Heart left ventricle (tissue), 16 donors: ENCODE measurements at regions not wholly inside any gene's neighbourhood (a gene's known extent, or its start where the extent isn't known, plus 50 kb on each side); places are given as distances from the start of the nearest gene placed in this dataset.

ENCODE experiments used
- ATAC-seq, 4 donors: fragments of 200-7000 bp; cut with Tn5 transposase; one replicate each; pipeline ENCODE4 v1.9.1; 2020 to 2022; ENCODE audit warnings: moderate library complexity in 4 of 4, mild to moderate bottlenecking in 3 of 4, moderate number of reproducible peaks in 1 of 4
- DNase-seq, 5 donors: peaks; one replicate each; pipeline ENCODE4 v3.0.0-alpha.2; 2020
- H3K27ac ChIP-seq, 12 donors: fragments of 200-600 bp; sonication (generic) in 4 of 12; one replicate each; pipeline versions ENCODE4 v1.5.0 to v1.8.0; 2016 to 2022; ENCODE audit warnings: mild to moderate bottlenecking in 2 of 12
- H3K27me3 ChIP-seq, 9 donors: fragments of 200-600 bp; sonication (generic) in 2 of 9; one replicate each; pipeline versions ENCODE4 v1.5.1 to v1.8.0; 2016 to 2022; ENCODE audit warnings: mild to moderate bottlenecking in 3 of 9
- H3K36me3 ChIP-seq, 9 donors: fragments of 200-600 bp; sonication (generic) in 2 of 9; one replicate each; pipeline versions ENCODE4 v1.5.0 to v1.8.0; 2018 to 2022; ENCODE audit warnings: mild to moderate bottlenecking in 2 of 9
- H3K4me1 ChIP-seq, 12 donors: fragments of 200-600 bp; sonication (generic) in 4 of 12; one replicate each; pipeline versions ENCODE4 v1.5.0 to v1.8.0; 2016 to 2022; ENCODE audit warnings: mild to moderate bottlenecking in 3 of 12
- H3K4me3 ChIP-seq, 12 donors: fragments of 200-600 bp; sonication (generic) in 4 of 12; one replicate each; pipeline versions ENCODE4 v1.5.0 to v1.8.0; 2017 to 2022; ENCODE audit warnings: mild to moderate bottlenecking in 9 of 12, moderate library complexity in 4 of 12
- H3K9me3 ChIP-seq, 12 donors: fragments of 200-600 bp; sonication (generic) in 4 of 12; one replicate each; pipeline versions ENCODE4 v1.5.0 to v1.8.0; 2016 to 2022; ENCODE audit warnings: mild to moderate bottlenecking in 1 of 12
- POLR2A ChIP-seq, 2 donors: fragments of 450-650 bp; IDR thresholded peaks; one replicate each; pipeline ENCODE4 v1.6.1; 2017; ENCODE audit warnings: antibody characterized with exemption in 2 of 2, mild to moderate bottlenecking in 2 of 2, moderate library complexity in 2 of 2
- WGBS, 4 donors: extraction: QIAGEN DNeasy Blood & Tissue Kit in 2 of 4; methylation state at CpG; one replicate each; pipeline versions ENCODE4 v1.1.5 to v1.1.7; 2013 to 2018; 5-methylcytosine and 5-hydroxymethylcytosine counted together
- intact Hi-C, 10 donors: fragments of 100-400 bp; cut with DNase I; formaldehyde crosslinking; loops; one replicate each; pipeline versions ENCODE4 v1.11.1 to v1.14.2; 2022
- TF ChIP-seq, protein P1 (sequence below), 12 donors: fragments of 200-600 bp; sonication (generic) in 4 of 12; IDR thresholded peaks; one replicate each; pipeline versions ENCODE4 v1.5.0 to v1.8.0; 2018 to 2022; ENCODE audit warnings: antibody characterized with exemption in 12 of 12, mild to moderate bottlenecking in 5 of 12
- donor health status: ischemic (EF 13 %, LVEDD 7.1; RV severe dilation, severe dysfunction).
- donor health status: healthy with polysubstance abuse.
- donor health status: DM: no; HTN: yes; CAD: no.
- donor health status: DM: no; HTN: no; CAD: no.
- donor health status: ischemic (EF 25% LVEDD 6.9; RV normal size, moderate dysfunction).
- donor health status: ischemic (EF 25% LVEDD 5.7; RV mildly dilated, moderate dysfunction).
- donor health status: healthy.
- donor health status: DM: yes; HTN: yes; CAD: no.
- donor health status: ischemic (EF 35%, LVEDD 5.7; RV mildly dilated, moderate dysfunction).
- donor health status: nonischemic (EF 11% LVEDD 7.7; RV severe dilation, severe dysfunction).
- donor health status: DM: yes; HTN: yes; CAD: no.
- donor health status: PGD.
- donor health status: ischemic (EF 29% LVEDD 5.4; RV normal size, mild dysfunction).
- donor health status: nonischemic (EF 23%, LVEDD 6.1; RV moderate dilation, normal function).

DNA sequence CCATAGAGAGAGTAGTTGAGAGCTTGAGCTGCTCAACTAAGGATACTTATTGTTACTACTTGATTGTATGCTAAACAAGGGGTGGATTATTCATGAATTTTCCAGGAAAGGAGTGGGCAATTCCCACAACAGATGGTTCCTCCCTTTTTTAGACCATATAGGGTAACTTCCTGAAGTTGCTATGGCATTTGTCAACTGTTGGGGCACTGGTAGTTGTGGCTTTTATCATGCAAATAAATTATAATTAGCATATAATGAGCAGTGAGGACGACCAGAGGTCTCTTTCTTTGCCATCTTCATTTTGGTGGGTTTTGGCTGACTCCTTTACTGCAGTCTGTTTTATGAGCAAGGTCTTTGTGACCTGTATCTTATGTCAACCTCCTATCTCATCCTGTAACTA lies 1403.5 kb upstream of the PABPC4L start:
- TF ChIP-seq POLR2A (IDR thresholded peaks at IDR 0.05): no peak
- TF ChIP-seq, protein P1, sequence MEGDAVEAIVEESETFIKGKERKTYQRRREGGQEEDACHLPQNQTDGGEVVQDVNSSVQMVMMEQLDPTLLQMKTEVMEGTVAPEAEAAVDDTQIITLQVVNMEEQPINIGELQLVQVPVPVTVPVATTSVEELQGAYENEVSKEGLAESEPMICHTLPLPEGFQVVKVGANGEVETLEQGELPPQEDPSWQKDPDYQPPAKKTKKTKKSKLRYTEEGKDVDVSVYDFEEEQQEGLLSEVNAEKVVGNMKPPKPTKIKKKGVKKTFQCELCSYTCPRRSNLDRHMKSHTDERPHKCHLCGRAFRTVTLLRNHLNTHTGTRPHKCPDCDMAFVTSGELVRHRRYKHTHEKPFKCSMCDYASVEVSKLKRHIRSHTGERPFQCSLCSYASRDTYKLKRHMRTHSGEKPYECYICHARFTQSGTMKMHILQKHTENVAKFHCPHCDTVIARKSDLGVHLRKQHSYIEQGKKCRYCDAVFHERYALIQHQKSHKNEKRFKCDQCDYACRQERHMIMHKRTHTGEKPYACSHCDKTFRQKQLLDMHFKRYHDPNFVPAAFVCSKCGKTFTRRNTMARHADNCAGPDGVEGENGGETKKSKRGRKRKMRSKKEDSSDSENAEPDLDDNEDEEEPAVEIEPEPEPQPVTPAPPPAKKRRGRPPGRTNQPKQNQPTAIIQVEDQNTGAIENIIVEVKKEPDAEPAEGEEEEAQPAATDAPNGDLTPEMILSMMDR (IDR thresholded peaks at IDR 0.05): no peak

GRCh38 chr4:135604531-135604930 lies 1402.9 kb upstream of the PABPC4L start:
- Histone ChIP-seq H3K27me3 (no peaks in the 10 kb centered on the region), H3K27ac (no peak overlapping the region), H3K36me3 (no peaks in the 10 kb centered on the region), H3K4me1 (no peaks in the 10 kb centered on the region), H3K4me3 (no peak overlapping the region), H3K9me3 (peaks cover 0 to 27% (median 8%) of the 10 kb centered on the region in 12 donors)
- ATAC-seq: no peak
- WGBS, 4 donors: 73 to 92% (median 83%) methylated on average over 1 of the region's 1 CpG
- no peak for TF ChIP-seq POLR2A (IDR thresholded peaks at IDR 0.05)
- TF ChIP-seq, protein P1 (IDR thresholded peaks at IDR 0.05): no peak
- no peak for DNase-seq
- intact Hi-C loops: no loop called here

More for the DNA sequence above, 1403.5 kb upstream of the PABPC4L start:
- 16 to 26% (median 21%) methylated on average over 1 of the region's 1 CpG for WGBS, 4 donors
- Histone ChIP-seq H3K4me1 (no peaks in the 10 kb centered on the region), H3K9me3 (peaks cover 0 to 21% (median 6%) of the 10 kb centered on the region in 12 donors), H3K4me3 (no peak overlapping the region), H3K36me3 (no peaks in the 10 kb centered on the region), H3K27ac (no peak overlapping the region), H3K27me3 (no peaks in the 10 kb centered on the region)
- DNase-seq (no peak), ATAC-seq (no peak)
- intact Hi-C loops: no loop called here

DNA sequence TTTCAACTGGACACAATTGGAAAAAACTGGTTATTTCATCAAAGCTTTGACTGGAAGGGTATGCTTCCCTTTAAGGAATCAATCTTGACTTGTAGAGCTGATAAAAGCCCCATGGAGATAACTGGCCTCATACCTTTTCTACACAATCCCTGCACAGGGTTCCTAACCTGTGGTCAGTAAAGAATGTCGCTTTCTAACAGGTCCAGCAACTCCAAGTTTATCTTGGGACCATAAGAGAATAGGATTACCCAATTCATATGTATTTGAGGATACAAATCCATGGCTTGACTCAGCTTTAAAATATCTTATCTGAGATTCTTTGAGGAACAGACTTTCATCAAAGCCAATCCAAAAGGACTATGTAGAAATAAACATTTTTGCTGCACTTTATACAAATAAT lies 1399.8 kb upstream of the PABPC4L start:
- intact Hi-C loops: no loop called here
- H3K4me3 ChIP-seq: no peak overlapping the region
- DNase-seq: no peak
- H3K4me1 ChIP-seq: no peaks in the 10 kb centered on the region
- no peak overlapping the region for H3K27ac ChIP-seq
- TF ChIP-seq, protein P1 (IDR thresholded peaks at IDR 0.05): no peak
- TF ChIP-seq POLR2A (IDR thresholded peaks at IDR 0.05): no peak
- H3K36me3 ChIP-seq: no peaks in the 10 kb centered on the region
- ATAC-seq: no peak
- H3K27me3 ChIP-seq: no peaks in the 10 kb centered on the region
- WGBS, 4 donors: 50 to 69% (median 57%) methylated on average over 1 of the region's 1 CpG
- H3K9me3 ChIP-seq: peaks cover 0 to 39% (median 13%) of the 10 kb centered on the region in 12 donors

DNA sequence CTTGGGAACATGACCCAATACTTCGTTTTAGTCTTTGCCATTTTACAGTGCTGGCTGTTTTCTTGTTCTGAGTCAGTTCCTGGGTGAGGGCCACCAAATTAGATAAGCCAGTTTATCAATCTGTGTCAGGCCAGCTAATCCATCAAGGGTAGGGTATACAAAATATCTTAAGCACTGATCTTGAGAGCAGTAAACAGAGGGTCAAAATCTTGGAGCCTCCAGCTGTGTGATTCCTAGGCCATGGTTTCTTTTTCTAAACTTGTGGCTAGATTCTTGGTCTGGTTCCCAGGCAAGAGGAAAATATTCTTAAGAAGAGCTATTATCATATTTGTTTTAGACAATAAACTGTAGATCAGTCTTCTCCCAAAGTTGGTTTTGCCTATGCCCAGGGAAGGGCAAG lies 1396.6 kb upstream of the PABPC4L start:
- ATAC-seq (no peak), DNase-seq (no peak)
- no peaks in the 10 kb centered on the region for H3K4me1 ChIP-seq
- no peaks in the 10 kb centered on the region for H3K27me3 ChIP-seq
- H3K4me3 ChIP-seq: no peak overlapping the region
- TF ChIP-seq, protein P1 (IDR thresholded peaks at IDR 0.05): no peak
- no peak for TF ChIP-seq POLR2A (IDR thresholded peaks at IDR 0.05)
- H3K27ac ChIP-seq: no peak overlapping the region
- H3K9me3 ChIP-seq: peaks cover 0 to 46% (median 10%) of the 10 kb centered on the region in 12 donors
- H3K36me3 ChIP-seq: no peaks in the 10 kb centered on the region
- intact Hi-C loops: no loop called here
- WGBS, 4 donors: 33 to 46% (median 40%) methylated on average over 1 of the region's 1 CpG
